H1 (cell line): ENCODE measurements at regions not wholly inside any gene's neighbourhood (a gene's known extent, or its start where the extent isn't known, plus 50 kb on each side); places are given as distances from the start of the nearest gene placed in this dataset.

ENCODE experiments used
- CTCF ChIA-PET: fragments of 300-600 bp; sonication (Branson Sonifier 250); formaldehyde crosslinking; loops from one replicate; lab custom pipeline; 2021; ENCODE audit not compliant: partially characterized antibody; lab: Charles Lee
- POLR2A ChIA-PET: fragments of 300-600 bp; sonication (Branson Sonifier 250); formaldehyde crosslinking; loops from one replicate; lab custom pipeline; 2021; ENCODE audit warnings: inconsistent platforms; ENCODE audit not compliant: partially characterized antibody; lab: Charles Lee
- DNase-seq, 2 experiments: peaks; one replicate each; pipeline versions ENCODE4 v3.0.0 to v3.0.0-alpha.2; 2010 to 2022; ENCODE audit warnings: low spot score in 2 of 2, low read depth in 1 of 2, mixed read lengths in 1 of 2
- FAIRE-seq: peaks from 2 replicates; lab custom pipeline; 2011; peaks lifted over from hg19 to GRCh38; lab: Jason Lieb, UNC
- H2AFZ ChIP-seq: 2 replicates; pipeline ENCODE4 v1.8.1; 2012; ENCODE audit warnings: low read length, inconsistent platforms
- H2AK5ac ChIP-seq: 2 replicates; pipeline ENCODE4 v1.6.1; 2013; ENCODE audit warnings: low read depth, low read length
- H2BK120ac ChIP-seq: replicated peaks from 2 replicates; pipeline ENCODE3; 2013; ENCODE audit warnings: low read depth, low read length, inconsistent platforms
- H2BK12ac ChIP-seq: 2 replicates; pipeline ENCODE4 v1.6.1; 2013; ENCODE audit warnings: low read depth, low read length
- H2BK15ac ChIP-seq: 2 replicates; pipeline ENCODE4 v1.6.1; 2013; ENCODE audit warnings: low read length
- H2BK20ac ChIP-seq: 2 replicates; pipeline ENCODE4 v1.6.1; 2013; ENCODE audit warnings: low read length
- H2BK5ac ChIP-seq: 2 replicates; pipeline ENCODE4 v1.6.1; 2013; ENCODE audit warnings: low read depth, low read length
- H3K14ac ChIP-seq: 2 replicates; pipeline ENCODE4 v1.6.1; 2013; ENCODE audit warnings: inconsistent platforms; ENCODE audit not compliant: insufficient read length
- H3K18ac ChIP-seq: 2 replicates; pipeline ENCODE4 v1.6.1; 2013; ENCODE audit warnings: low read length; ENCODE audit errors: extremely low read depth
- H3K23ac ChIP-seq: 2 replicates; pipeline ENCODE4 v1.6.1; 2013; ENCODE audit warnings: inconsistent platforms; ENCODE audit not compliant: insufficient read length
- H3K23me2 ChIP-seq: 2 replicates; pipeline ENCODE4 v1.6.1; 2013; ENCODE audit warnings: low read depth, low read length
- H3K27ac ChIP-seq: 2 replicates; pipeline ENCODE4 v1.6.1; 2011; ENCODE audit warnings: low read depth, low read length, inconsistent platforms
- H3K27me3 ChIP-seq, 4 experiments: replicated peaks in 1 of 4; 1 replicate in 1 of 4; 2 replicates in 3 of 4; pipeline versions ENCODE4 v1.6.1 to v1.8.1; 2011 to 2013; ENCODE audit warnings: low read length in 3 of 4, mild to moderate bottlenecking in 3 of 4, inconsistent platforms in 2 of 4, mixed read lengths in 2 of 4, moderate library complexity in 1 of 4; ENCODE audit not compliant: control insufficient read depth in 3 of 4, insufficient read depth in 3 of 4; ENCODE audit errors: extremely low read depth in 1 of 4
- H3K36me3 ChIP-seq, 4 experiments: 2 replicates each; pipeline versions ENCODE4 v1.6.1 to v1.8.1; 2011 to 2013; ENCODE audit warnings: mild to moderate bottlenecking in 4 of 4, low read length in 3 of 4, moderate library complexity in 2 of 4, control low read depth in 1 of 4, inconsistent platforms in 1 of 4; ENCODE audit not compliant: insufficient read depth in 4 of 4, control insufficient read depth in 2 of 4
- H3K4ac ChIP-seq: replicated peaks from 2 replicates; pipeline ENCODE3; 2013; ENCODE audit warnings: low read length, low read depth, mixed read lengths, inconsistent platforms; ENCODE audit not compliant: insufficient read length
- H3K4me1 ChIP-seq, 4 experiments: replicated peaks in 1 of 4; 1 replicate in 1 of 4; 2 replicates in 3 of 4; pipeline versions ENCODE4 v1.6.1 to v1.8.1; 2011 to 2013; ENCODE audit warnings: low read length in 3 of 4, inconsistent platforms in 2 of 4, mixed read lengths in 1 of 4; ENCODE audit not compliant: insufficient read depth in 4 of 4, control insufficient read depth in 3 of 4
- H3K4me2 ChIP-seq, 2 experiments: 2 replicates each; pipeline versions ENCODE4 v1.6.1 to v1.8.1; 2011 to 2013; ENCODE audit warnings: low read depth in 2 of 2, low read length in 2 of 2, control low read depth in 1 of 2, inconsistent platforms in 1 of 2, mild to moderate bottlenecking in 1 of 2; ENCODE audit not compliant: insufficient read depth in 1 of 2
- H3K4me3 ChIP-seq, 4 experiments: fragments of 200-600, 300-600 bp in 1 of 4; sonication (generic), shearing (Covaris generic), sonication (Bioruptor Twin) in 1 of 4; 2 replicates each; pipeline versions ENCODE4 v1.5.1 to v1.8.1; 2011 to 2016; ENCODE audit warnings: low read length in 4 of 4, low read depth in 3 of 4, control low read depth in 2 of 4, inconsistent platforms in 2 of 4, mild to moderate bottlenecking in 2 of 4, mixed read lengths in 1 of 4, moderate library complexity in 1 of 4; ENCODE audit not compliant: insufficient read depth in 2 of 4; ENCODE audit errors: extremely low read depth in 1 of 4
- H3K56ac ChIP-seq: replicated peaks from 2 replicates; pipeline ENCODE3; 2013; ENCODE audit warnings: low read depth, mild to moderate bottlenecking, mixed read lengths, low read length, inconsistent platforms; ENCODE audit not compliant: insufficient read length
- H3K79me1 ChIP-seq: 2 replicates; pipeline ENCODE4 v1.6.1; 2013; ENCODE audit warnings: low read depth, low read length, control low read depth
- H3K79me2 ChIP-seq, 2 experiments: 2 replicates each; pipeline versions ENCODE4 v1.6.1 to v1.8.1; 2012 to 2013; ENCODE audit warnings: low read length in 2 of 2, mild to moderate bottlenecking in 2 of 2, inconsistent platforms in 1 of 2; ENCODE audit not compliant: insufficient read depth in 2 of 2, control insufficient read depth in 1 of 2
- H3K9ac ChIP-seq, 4 experiments: replicated peaks in 1 of 4; 1 replicate in 1 of 4; 2 replicates in 3 of 4; pipeline versions ENCODE4 v1.6.1 to v1.8.1; 2011 to 2013; ENCODE audit warnings: low read depth in 3 of 4, low read length in 3 of 4, control low read depth in 2 of 4, mild to moderate bottlenecking in 2 of 4, moderate library complexity in 2 of 4, inconsistent platforms in 1 of 4; ENCODE audit errors: extremely low read depth in 1 of 4
- H3K9me3 ChIP-seq, 2 experiments: 2 replicates each; pipeline versions ENCODE4 v1.6.1 to v1.8.1; 2012 to 2013; ENCODE audit warnings: mild to moderate bottlenecking in 2 of 2, moderate library complexity in 2 of 2, control low read depth in 1 of 2, inconsistent platforms in 1 of 2, low read depth in 1 of 2, low read length in 1 of 2, mixed read lengths in 1 of 2; ENCODE audit not compliant: insufficient read depth in 2 of 2
- H4K20me1 ChIP-seq, 2 experiments: replicated peaks in 1 of 2; 2 replicates each; pipeline versions ENCODE3 to v1.8.1; 2011 to 2013; ENCODE audit warnings: inconsistent platforms in 2 of 2, low read length in 2 of 2, mild to moderate bottlenecking in 1 of 2; ENCODE audit not compliant: insufficient read depth in 2 of 2, control insufficient read depth in 1 of 2
- H4K5ac ChIP-seq: 2 replicates; pipeline ENCODE4 v1.6.1; 2013; ENCODE audit warnings: low read length, low read depth, mixed read lengths, inconsistent platforms; ENCODE audit not compliant: insufficient read length
- H4K8ac ChIP-seq: 2 replicates; pipeline ENCODE4 v1.8.0; 2013; ENCODE audit warnings: mild to moderate bottlenecking, moderate library complexity, low read length, inconsistent platforms; ENCODE audit not compliant: insufficient read depth; ENCODE audit errors: extremely low read depth
- H4K91ac ChIP-seq: replicated peaks from 2 replicates; pipeline ENCODE3; 2013; ENCODE audit warnings: low read length, mixed read lengths, inconsistent platforms; ENCODE audit not compliant: insufficient read length
- ASH2L ChIP-seq: fragments of 200-600, 300-600 bp; sonication (generic); IDR thresholded peaks from one replicate; pipeline ENCODE4 v1.7.1; 2017; ENCODE audit warnings: low read length
- CBX5 ChIP-seq: fragments of 300-800, 300-1000 bp; sonication (generic); IDR thresholded peaks from 2 replicates; pipeline ENCODE4 v1.7.1; 2016; ENCODE audit warnings: antibody characterized with exemption, low read length, low read depth
- CEBPB ChIP-seq: IDR thresholded peaks from 2 replicates; pipeline ENCODE4 v1.6.1; 2012; ENCODE audit warnings: low read depth, low read length
- CHD1 ChIP-seq: IDR thresholded peaks from 2 replicates; pipeline ENCODE4 v1.6.1; 2012; ENCODE audit warnings: low read depth, low read length, improper control_type of control experiment
- GTF2F1 ChIP-seq: IDR thresholded peaks from 2 replicates; pipeline ENCODE4 v1.6.1; 2012; ENCODE audit warnings: low read depth, low read length, improper control_type of control experiment, borderline replicate concordance
- SP4 ChIP-seq: IDR thresholded peaks from 2 replicates; pipeline ENCODE4 v1.6.1; 2012; ENCODE audit warnings: low read length, inconsistent platforms
- TCF12 ChIP-seq: IDR thresholded peaks from 2 replicates; pipeline ENCODE4 v1.6.1; 2011; ENCODE audit warnings: low read depth, mild to moderate bottlenecking, low read length
- WGBS, 2 experiments: shearing (Covaris generic) in 1 of 2; methylation state at CpG; one replicate each; pipeline versions ENCODE4 v1.1.6 to v1.1.7; 2013 to 2015; ENCODE audit warnings: low lambda C conversion rate in 2 of 2, mixed read lengths in 2 of 2, inconsistent platforms in 1 of 2, low coverage in 1 of 2, missing lambda C conversion rate in 1 of 2; ENCODE audit not compliant: insufficient replicate concordance in 2 of 2, insufficient coverage in 1 of 2, insufficient read length in 1 of 2; ENCODE audit errors: extremely low coverage in 1 of 2, missing lambda C conversion rate in 1 of 2; 5-methylcytosine and 5-hydroxymethylcytosine counted together
- TF ChIP-seq, protein P1 (sequence below): IDR thresholded peaks from 2 replicates; pipeline ENCODE4 v1.6.1; 2012; ENCODE audit warnings: inconsistent platforms

DNA sequence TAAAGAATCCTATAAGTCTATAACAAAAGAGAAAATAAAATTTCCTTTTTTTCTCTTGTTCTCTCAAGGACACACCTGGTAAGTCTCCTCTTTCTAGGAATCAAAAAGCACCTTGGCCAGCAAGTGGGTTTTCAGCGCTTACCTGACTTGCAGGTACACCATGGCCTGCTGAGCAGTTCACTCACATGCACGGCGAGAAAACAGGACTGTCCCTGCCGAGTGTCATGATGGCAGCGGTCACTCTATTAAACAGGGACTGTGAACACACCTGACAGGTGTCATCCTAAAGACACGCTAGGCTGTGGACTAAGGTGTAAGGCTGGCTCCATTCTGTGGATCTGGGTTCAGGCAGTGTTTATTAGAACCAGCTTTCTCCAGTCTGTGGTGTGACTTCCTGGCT, 170.2 kb downstream of the TEX29 start:
- Histone ChIP-seq H3K4me2 (no peak overlapping the region), H3K4ac (no peak overlapping the region), H3K36me3 (no peaks in the 10 kb centered on the region), H3K27ac (no peak overlapping the region), H3K14ac (no peak overlapping the region), H3K23me2 (no peaks in the 10 kb centered on the region), H3K4me3 (no peak overlapping the region), H2BK5ac (no peak overlapping the region), H2BK15ac (no peak overlapping the region), H2BK120ac (no peak overlapping the region), H2BK20ac (no peak overlapping the region), H3K9ac (no peak overlapping the region), H2AFZ (no peak overlapping the region), H3K9me3 (peaks cover 19 to 22% of the 10 kb centered on the region in 2 experiments), H2BK12ac (no peak overlapping the region), H2AK5ac (no peak overlapping the region), H4K20me1 (no peaks in the 10 kb centered on the region), H3K79me1 (no peaks in the 10 kb centered on the region), H4K91ac (no peak overlapping the region), H3K79me2 (no peaks in the 10 kb centered on the region), H3K23ac (no peak overlapping the region), H3K18ac (no peak overlapping the region), H4K5ac (no peak overlapping the region), H4K8ac (no peak overlapping the region; the same call in 1 of the 2 replicates), H3K27me3 (no peaks in the 10 kb centered on the region; a peak in 1 of 7 replicates), H3K4me1 (0 out of 7 replicates have a peak, but pooled peaks cover 0 to 6% (median 0%) of the 10 kb centered on the region in 4 experiments), H3K56ac (no peak overlapping the region)
- 91% methylated on average over 6 of the region's 6 CpGs; no CpG with 5 or more reads in 1 of the 2 experiments for WGBS, 2 experiments
- DNase-seq: no peak
- ChIA-PET POLR2A (no interaction called here), CTCF (interaction anchor here (4.3 kb wide), 1 partner anchor 14 kb away, joined by 35 read pairs; no protein-coding TSS in a partner anchor)
- no peak for FAIRE-seq
- TF ChIP-seq GTF2F1: no peak
- TF ChIP-seq CBX5: no peak
- TF ChIP-seq CEBPB: no peak
- no peak for TF ChIP-seq TCF12
- TF ChIP-seq, protein P1, sequence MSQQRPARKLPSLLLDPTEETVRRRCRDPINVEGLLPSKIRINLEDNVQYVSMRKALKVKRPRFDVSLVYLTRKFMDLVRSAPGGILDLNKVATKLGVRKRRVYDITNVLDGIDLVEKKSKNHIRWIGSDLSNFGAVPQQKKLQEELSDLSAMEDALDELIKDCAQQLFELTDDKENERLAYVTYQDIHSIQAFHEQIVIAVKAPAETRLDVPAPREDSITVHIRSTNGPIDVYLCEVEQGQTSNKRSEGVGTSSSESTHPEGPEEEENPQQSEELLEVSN: no peak
- no peak for TF ChIP-seq SP4
- TF ChIP-seq CHD1: no peak
- TF ChIP-seq ASH2L: no peak
